Common myeloid progenitor, CD34-positive (primary cell): ENCODE measurements at regions not wholly inside any gene's neighbourhood (a gene's known extent, or its start where the extent isn't known, plus 50 kb on each side); places are given as distances from the start of the nearest gene placed in this dataset.

Experiments used
- CTCF ChIA-PET: fragments of 350-600 bp; sonication (Branson Sonifier 250); formaldehyde crosslinking; loops from one replicate; lab custom pipeline; 2021; ENCODE audit warnings: antibody characterized with exemption; lab: Charles Lee
- POLR2A ChIA-PET: fragments of 350-600 bp; sonication (Branson Sonifier 250); formaldehyde crosslinking; loops from one replicate; lab custom pipeline; 2021; ENCODE audit warnings: antibody characterized with exemption; lab: Charles Lee
- DNase-seq, 3 donors: peaks; one replicate each; pipeline versions ENCODE4 v3.0.0 to v3.0.0-alpha.2; 2013
- H3K27ac ChIP-seq, 2 experiments: 1 replicate in 1 of 2; 2 replicates in 1 of 2; pipeline ENCODE4 v1.7.0; 2013; ENCODE audit warnings: inconsistent platforms in 2 of 2, low read length in 2 of 2, mild to moderate bottlenecking in 2 of 2, low read depth in 1 of 2, moderate library complexity in 1 of 2; ENCODE audit not compliant: severe bottlenecking in 2 of 2, insufficient read depth in 1 of 2, poor library complexity in 1 of 2
- H3K27me3 ChIP-seq, 5 experiments: replicated peaks in 2 of 5; 1 replicate in 3 of 5; 2 replicates in 2 of 5; pipeline versions ENCODE4 v1.6.1 to v1.7.0; 2013; ENCODE audit warnings: low read length in 4 of 5, mild to moderate bottlenecking in 2 of 5, moderate library complexity in 2 of 5, inconsistent platforms in 1 of 5; ENCODE audit not compliant: insufficient read depth in 5 of 5, control insufficient read depth in 4 of 5
- H3K36me3 ChIP-seq, 4 experiments: 1 replicate in 2 of 4; 2 replicates in 2 of 4; pipeline versions ENCODE4 v1.6.1 to v1.7.0; 2013; ENCODE audit warnings: low read length in 3 of 4, control low read depth in 1 of 4, mild to moderate bottlenecking in 1 of 4; ENCODE audit not compliant: control insufficient read depth in 4 of 4, insufficient read depth in 4 of 4
- H3K4me1 ChIP-seq, 4 experiments: 1 replicate in 3 of 4; 2 replicates in 1 of 4; pipeline versions ENCODE4 v1.6.1 to v1.7.1; 2013; ENCODE audit warnings: low read length in 3 of 4, mild to moderate bottlenecking in 3 of 4, control low read depth in 1 of 4, inconsistent platforms in 1 of 4, moderate library complexity in 1 of 4; ENCODE audit not compliant: control insufficient read depth in 4 of 4, insufficient read depth in 4 of 4; ENCODE audit errors: control extremely low read depth in 1 of 4
- H3K4me3 ChIP-seq, 7 experiments: 1 replicate in 4 of 7; 2 replicates in 3 of 7; pipeline versions ENCODE4 v1.5.1 to v1.7.0; 2013; ENCODE audit warnings: mild to moderate bottlenecking in 7 of 7, low read length in 6 of 7, moderate library complexity in 6 of 7, inconsistent platforms in 2 of 7, low read depth in 2 of 7, control low read depth in 1 of 7; ENCODE audit not compliant: insufficient read depth in 4 of 7, control insufficient read depth in 1 of 7; ENCODE audit errors: extremely low read depth in 1 of 7
- H3K9me3 ChIP-seq, 5 experiments: 1 replicate in 4 of 5; 2 replicates in 1 of 5; pipeline versions ENCODE4 v1.6.1 to v1.7.1; 2013; ENCODE audit warnings: low read length in 4 of 5, mild to moderate bottlenecking in 2 of 5, inconsistent platforms in 1 of 5, low read depth in 1 of 5, moderate library complexity in 1 of 5; ENCODE audit not compliant: control insufficient read depth in 4 of 5, insufficient read depth in 2 of 5; ENCODE audit errors: control extremely low read depth in 1 of 5
- WGBS: methylation state at CpG from one replicate; pipeline ENCODE4 v1.1.5; 2013; ENCODE audit not compliant: insufficient coverage; 5-methylcytosine and 5-hydroxymethylcytosine counted together

DNA sequence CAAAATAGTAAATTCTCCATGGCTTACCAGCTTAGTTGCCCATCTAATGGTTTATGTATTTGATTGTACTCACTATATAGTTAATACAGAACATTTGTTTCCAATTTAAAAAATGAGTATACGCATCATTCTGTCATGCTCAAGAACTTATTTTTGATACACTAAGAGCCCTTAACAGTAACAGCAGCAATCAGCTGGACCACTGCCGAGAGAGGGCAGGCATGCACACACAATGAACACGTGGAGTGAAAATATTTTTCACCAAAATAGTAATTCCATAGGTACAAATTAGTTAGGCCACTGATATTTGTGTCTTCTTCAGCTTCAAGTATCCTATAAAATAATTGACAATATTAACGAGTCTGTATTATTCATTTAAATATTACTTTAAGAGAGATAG is 109.9 kb downstream of the KLF12 start:
- Histone ChIP-seq H3K27ac (no peak overlapping the region), H3K4me1 (peaks cover 4 to 16% (median 8%) of the 10 kb centered on the region in 4 experiments), H3K27me3 (no peaks in the 10 kb centered on the region), H3K36me3 (peaks cover 0 to 8% (median 6%) of the 10 kb centered on the region in 4 experiments), H3K9me3 (peaks cover 0 to 17% (median 4%) of the 10 kb centered on the region in 5 experiments), H3K4me3 (no peak overlapping the region)
- ChIA-PET POLR2A (no interaction called here), CTCF (interaction anchor here (1.0 kb wide), 1 partner anchor 15 kb away, joined by 5 read pairs; no protein-coding TSS in a partner anchor)
- WGBS, result 100% methylated on average over 1 of the region's 4 CpGs
- no peak for DNase-seq

GRCh38 chr13:74023484-74023883 is 110.7 kb downstream of the KLF12 start:
- no peak overlapping the region for H3K4me3 ChIP-seq
- H3K4me1 ChIP-seq, result peaks cover 4 to 16% (median 8%) of the 10 kb centered on the region in 4 experiments
- WGBS, result 100% methylated on average over 2 of the region's 2 CpGs
- ChIA-PET CTCF (no interaction called here), POLR2A (no interaction called here)
- peaks cover 0 to 8% (median 6%) of the 10 kb centered on the region in 4 experiments for H3K36me3 ChIP-seq
- no peaks in the 10 kb centered on the region for H3K27me3 ChIP-seq
- H3K9me3 ChIP-seq, result peaks cover 0 to 17% (median 4%) of the 10 kb centered on the region in 5 experiments
- no peak overlapping the region for H3K27ac ChIP-seq
- DNase-seq, result no peak

DNA sequence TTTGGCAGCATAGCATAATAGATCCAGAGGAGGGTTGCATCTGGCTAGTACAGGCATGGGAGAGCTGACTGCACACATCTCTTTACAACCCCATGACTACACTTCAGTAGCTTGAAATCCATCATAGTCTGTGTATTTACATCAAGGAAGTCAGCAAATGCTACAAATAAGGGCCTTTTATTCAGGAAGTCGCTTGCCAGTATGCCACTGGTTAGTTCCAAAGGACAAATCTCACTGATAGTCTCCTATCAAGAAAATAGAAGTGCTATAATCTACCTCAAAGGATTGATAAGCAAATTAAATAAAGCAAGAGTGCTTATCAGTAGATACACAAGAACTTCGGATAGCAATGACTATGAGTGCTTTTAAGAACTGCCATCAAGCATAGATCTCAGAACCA is 112.7 kb downstream of the KLF12 start:
- peaks cover 0 to 4% (median under 1%) of the 10 kb centered on the region in 4 experiments for H3K4me1 ChIP-seq
- H3K9me3 ChIP-seq, result peaks cover 0 to 17% (median 4%) of the 10 kb centered on the region in 5 experiments
- peaks cover 0 to 8% (median 6%) of the 10 kb centered on the region in 4 experiments for H3K36me3 ChIP-seq
- H3K27ac ChIP-seq, result no peak overlapping the region
- no peak overlapping the region for H3K4me3 ChIP-seq
- DNase-seq, result no peak
- WGBS, result 88% methylated on average over 1 of the region's 2 CpGs
- H3K27me3 ChIP-seq, result no peaks in the 10 kb centered on the region
- CTCF ChIA-PET, result no interaction called here
- POLR2A ChIA-PET, result no interaction called here

DNA sequence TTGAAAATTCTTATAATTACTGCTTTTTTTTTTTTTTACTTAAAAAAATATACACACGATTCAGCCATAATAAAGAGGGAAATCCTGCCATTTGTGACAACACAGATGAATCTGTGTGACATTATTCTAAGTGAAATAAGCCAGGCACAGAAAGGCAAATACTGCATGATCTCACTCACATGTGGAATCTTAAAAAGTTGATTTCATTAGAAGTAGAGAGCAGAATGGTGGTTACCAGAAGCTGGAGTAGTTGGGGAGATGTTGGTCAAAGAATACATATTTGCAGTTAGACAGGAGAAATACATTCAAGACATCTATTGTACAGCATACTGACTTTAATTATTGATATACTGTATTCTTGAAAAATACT is 116.2 kb downstream of the KLF12 start:
- peaks cover 0 to 5% (median 5%) of the 10 kb centered on the region in 4 experiments for H3K36me3 ChIP-seq
- CTCF ChIA-PET, result interaction anchor here (1.2 kb wide), 1 partner anchor 33 kb away, joined by 3 read pairs; no protein-coding TSS in a partner anchor
- H3K27ac ChIP-seq, result no peak overlapping the region
- H3K4me1 ChIP-seq, result no peaks in the 10 kb centered on the region
- no peaks in the 10 kb centered on the region for H3K27me3 ChIP-seq
- peaks cover 0 to 13% (median 4%) of the 10 kb centered on the region in 5 experiments for H3K9me3 ChIP-seq
- DNase-seq, result no peak
- no peak overlapping the region for H3K4me3 ChIP-seq
- 100% methylated on average over 1 of the region's 1 CpG for WGBS
- POLR2A ChIA-PET, result no interaction called here

DNA sequence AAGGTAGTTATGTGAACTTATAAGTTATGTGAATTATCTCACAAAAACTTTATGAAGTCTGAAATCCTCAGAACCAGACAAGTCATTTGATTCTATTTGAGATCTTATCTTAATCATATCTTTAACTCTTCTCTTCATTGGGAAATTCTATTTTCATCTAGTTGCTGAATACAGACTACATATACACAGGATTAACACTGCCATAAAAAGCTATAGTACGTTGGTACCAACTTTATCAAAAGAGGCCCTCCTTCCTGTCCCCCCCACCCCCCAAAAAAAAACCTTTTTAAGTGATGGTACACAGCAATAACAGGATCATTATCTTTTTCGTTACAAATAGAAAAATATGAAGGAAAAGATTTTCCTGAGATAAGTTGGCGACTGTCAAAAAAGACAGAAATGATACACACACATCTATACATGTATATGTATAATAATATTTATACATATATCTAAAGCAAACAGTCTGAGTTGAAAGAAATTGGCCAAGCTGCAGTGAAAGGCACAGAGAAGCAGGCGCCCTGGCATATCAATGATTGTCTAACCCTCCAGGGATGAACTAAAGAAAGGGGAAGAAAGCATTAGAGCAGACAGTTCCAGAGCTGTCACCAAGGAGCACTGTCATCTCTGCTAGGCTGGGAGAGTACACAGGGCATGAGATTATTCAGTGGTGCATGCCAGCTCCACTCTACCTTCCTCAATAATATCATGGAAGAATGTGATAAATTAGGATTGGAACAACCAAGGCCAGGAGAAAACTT is 116.7 kb downstream of the KLF12 start:
- Histone ChIP-seq H3K4me3 (no peak overlapping the region), H3K27me3 (no peaks in the 10 kb centered on the region), H3K4me1 (no peaks in the 10 kb centered on the region), H3K36me3 (peaks cover 0 to 4% (median 0%) of the 10 kb centered on the region in 4 experiments), H3K9me3 (peaks cover 0 to 8% (median 1%) of the 10 kb centered on the region in 5 experiments), H3K27ac (no peak overlapping the region)
- 100% methylated on average over 1 of the region's 4 CpGs for WGBS
- CTCF ChIA-PET, result interaction anchor here (1.2 kb wide), 1 partner anchor 32 kb away, joined by 3 read pairs; no protein-coding TSS in a partner anchor
- POLR2A ChIA-PET, result no interaction called here
- DNase-seq, result no peak

GRCh38 chr13:74015137-74015536 is 119.1 kb downstream of the KLF12 start:
- Histone ChIP-seq H3K9me3 (no peaks in the 10 kb centered on the region), H3K36me3 (peaks cover 0 to 2% (median 0%) of the 10 kb centered on the region in 4 experiments), H3K4me3 (no peak overlapping the region), H3K27me3 (no peaks in the 10 kb centered on the region), H3K4me1 (no peaks in the 10 kb centered on the region), H3K27ac (no peak overlapping the region)
- WGBS, result no CpG with 5 or more reads among the region's 4 CpGs
- ChIA-PET POLR2A (interaction anchor here (0.6 kb wide), 1 partner anchor 122 kb away, joined by 4 read pairs; no protein-coding TSS in a partner anchor), CTCF (no interaction called here)
- DNase-seq, result peak in 2 of 3 donors; percentile 19 to 24

DNA sequence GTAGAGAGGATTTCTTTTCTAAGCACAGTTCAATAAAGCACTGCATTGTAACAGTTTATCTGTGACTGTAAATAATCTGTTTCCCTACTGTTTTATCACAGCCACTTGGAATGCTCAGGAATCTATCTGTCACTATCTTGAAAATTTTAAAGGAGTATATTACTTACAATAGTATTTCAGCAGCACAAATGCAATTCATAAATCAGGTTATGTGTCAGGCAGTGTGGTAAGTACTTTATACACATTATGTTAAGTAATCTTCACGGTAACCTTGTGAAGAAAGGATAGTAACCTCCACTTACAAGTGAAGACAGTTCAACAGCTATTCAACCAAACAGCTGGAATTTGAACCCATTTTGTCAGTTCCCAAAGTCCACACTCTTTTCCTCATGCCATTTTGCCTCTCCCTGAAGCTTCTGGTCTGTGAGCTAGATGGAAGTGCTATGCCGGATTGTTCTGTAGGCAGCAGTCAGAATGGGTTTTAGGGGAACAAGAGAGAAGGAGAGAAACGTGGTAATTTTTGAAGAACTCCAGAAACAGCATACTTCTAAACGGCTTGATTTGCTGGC is 125.0 kb downstream of the KLF12 start:
- Histone ChIP-seq H3K4me1 (no peaks in the 10 kb centered on the region), H3K9me3 (no peaks in the 10 kb centered on the region), H3K27me3 (no peaks in the 10 kb centered on the region), H3K4me3 (no peak overlapping the region), H3K36me3 (no peaks in the 10 kb centered on the region), H3K27ac (no peak overlapping the region)
- DNase-seq, result no peak
- POLR2A ChIA-PET, result no interaction called here
- CTCF ChIA-PET, result interaction anchor here (1.2 kb wide), 1 partner anchor 15 kb away, joined by 5 read pairs; no protein-coding TSS in a partner anchor
- WGBS, result 100% methylated on average over 3 of the region's 4 CpGs
